CD14-positive monocyte (primary cell): ENCODE measurements at regions not wholly inside any gene's neighbourhood (a gene's known extent, or its start where the extent isn't known, plus 50 kb on each side); places are given as distances from the start of the nearest gene placed in this dataset.

ENCODE experiments used
- DNase-seq, 3 donors: peaks; one replicate each; pipeline ENCODE4 v3.0.0-alpha.2; 2011 to 2022
- H2AFZ ChIP-seq: 2 replicates; pipeline ENCODE4 v1.6.0; 2012; ENCODE audit warnings: mild to moderate bottlenecking, low read depth, low read length, inconsistent platforms; ENCODE audit not compliant: insufficient read depth, poor library complexity, severe bottlenecking
- H3K27ac ChIP-seq, 2 donors: 1 replicate in 1 of 2; 2 replicates in 1 of 2; pipeline ENCODE4 v1.5.1; 2012 to 2013; ENCODE audit warnings: low read length in 2 of 2, control low read depth in 1 of 2, inconsistent platforms in 1 of 2, low read depth in 1 of 2, mild to moderate bottlenecking in 1 of 2
- H3K27me3 ChIP-seq, 2 donors: one replicate each; pipeline versions ENCODE4 v1.6.0 to v1.6.1; 2011 to 2013; ENCODE audit warnings: low read length in 2 of 2; ENCODE audit not compliant: control insufficient read depth in 2 of 2, insufficient read depth in 2 of 2
- H3K36me3 ChIP-seq, 2 donors: replicated peaks in 1 of 2; 1 replicate in 1 of 2; 2 replicates in 1 of 2; pipeline versions ENCODE4 v1.5.1 to v1.6.1; 2012 to 2013; ENCODE audit warnings: low read length in 2 of 2, control low read depth in 1 of 2, inconsistent platforms in 1 of 2, mild to moderate bottlenecking in 1 of 2; ENCODE audit not compliant: insufficient read depth in 2 of 2, control insufficient read depth in 1 of 2
- H3K4me1 ChIP-seq, 2 donors: 1 replicate in 1 of 2; 2 replicates in 1 of 2; pipeline versions ENCODE4 v1.5.1 to v1.6.1; 2012 to 2013; ENCODE audit warnings: low read length in 2 of 2, control low read depth in 1 of 2, inconsistent platforms in 1 of 2, mild to moderate bottlenecking in 1 of 2, moderate library complexity in 1 of 2; ENCODE audit not compliant: insufficient read depth in 2 of 2, control insufficient read depth in 1 of 2
- H3K4me2 ChIP-seq: replicated peaks from 2 replicates; pipeline ENCODE3; 2012; ENCODE audit warnings: low read length, moderate library complexity, mild to moderate bottlenecking; ENCODE audit not compliant: poor library complexity, severe bottlenecking; ENCODE audit errors: extremely low read depth
- H3K4me3 ChIP-seq, 3 experiments: fragments of 200-600 bp in 1 of 3; sonication (generic) in 1 of 3; replicated peaks in 1 of 3; 1 replicate in 2 of 3; 2 replicates in 1 of 3; pipeline ENCODE4 v1.5.1; 2011 to 2013; ENCODE audit warnings: low read length in 3 of 3, mild to moderate bottlenecking in 3 of 3, control low read depth in 2 of 3, low read depth in 2 of 3, inconsistent platforms in 1 of 3, moderate library complexity in 1 of 3
- H3K79me2 ChIP-seq: 2 replicates; pipeline ENCODE4 v1.6.0; 2012; ENCODE audit warnings: mild to moderate bottlenecking, control low read depth, inconsistent platforms, low read length, moderate library complexity; ENCODE audit not compliant: insufficient read depth
- H3K9ac ChIP-seq: 2 replicates; pipeline ENCODE4 v1.6.0; 2017; ENCODE audit warnings: low read length, mild to moderate bottlenecking; ENCODE audit not compliant: insufficient read depth, poor library complexity, severe bottlenecking
- H3K9me3 ChIP-seq, 2 donors: replicated peaks in 1 of 2; 1 replicate in 1 of 2; 2 replicates in 1 of 2; pipeline versions ENCODE4 v1.5.1 to v1.6.1; 2012 to 2013; ENCODE audit warnings: low read length in 2 of 2, control low read depth in 1 of 2; ENCODE audit not compliant: control insufficient read depth in 1 of 2, insufficient read depth in 1 of 2
- H4K20me1 ChIP-seq: 2 replicates; pipeline ENCODE4 v1.6.0; 2012; ENCODE audit warnings: mild to moderate bottlenecking, low read length, control low read depth, moderate library complexity; ENCODE audit not compliant: insufficient read depth
- H3K27ac Mint-ChIP-seq, 7 donors: one replicate each; pipeline ENCODE4 v1.8.0; 2020; ENCODE audit warnings: mild to moderate bottlenecking in 7 of 7, mixed read lengths in 7 of 7, moderate library complexity in 6 of 7, inconsistent platforms in 2 of 7
- H3K27me3 Mint-ChIP-seq, 3 donors: one replicate each; pipeline ENCODE4 v1.8.0; 2021 to 2022; ENCODE audit warnings: low read depth in 3 of 3, mild to moderate bottlenecking in 3 of 3, mixed read lengths in 3 of 3, moderate library complexity in 3 of 3, inconsistent platforms in 1 of 3
- H3K36me3 Mint-ChIP-seq, 2 donors: one replicate each; pipeline ENCODE4 v1.8.0; 2020; ENCODE audit warnings: mixed read lengths in 2 of 2, inconsistent platforms in 1 of 2, mild to moderate bottlenecking in 1 of 2
- H3K4me1 Mint-ChIP-seq: one replicate; pipeline ENCODE4 v1.8.0; 2020; ENCODE audit warnings: mild to moderate bottlenecking, mixed read lengths
- H3K4me3 Mint-ChIP-seq, 2 donors: one replicate each; pipeline ENCODE4 v1.8.0; 2020; ENCODE audit warnings: mild to moderate bottlenecking in 2 of 2, mixed read lengths in 2 of 2, moderate library complexity in 1 of 2
- H3K9me3 Mint-ChIP-seq, 7 donors: one replicate each; pipeline ENCODE4 v1.8.0; 2020 to 2022; ENCODE audit warnings: mixed read lengths in 7 of 7, mild to moderate bottlenecking in 6 of 7, moderate library complexity in 6 of 7, inconsistent platforms in 2 of 7
- WGBS: methylation state at CpG from one replicate; pipeline ENCODE4 v1.1.5; 2013; ENCODE audit warnings: missing lambda C conversion rate; ENCODE audit not compliant: insufficient coverage; 5-methylcytosine and 5-hydroxymethylcytosine counted together
- intact Hi-C, 2 donors: fragments of 100-400 bp; cut with micrococcal nuclease; formaldehyde crosslinking; loops; one replicate each; pipeline versions ENCODE4 v1.15.0 to v1.15.1; 2023
- TF ChIP-seq, protein P1 (sequence below): fragments of 200-600 bp; IDR thresholded peaks from one replicate; pipeline ENCODE4 v1.8.0; 2022; ENCODE audit warnings: antibody characterized with exemption, mild to moderate bottlenecking

DNA sequence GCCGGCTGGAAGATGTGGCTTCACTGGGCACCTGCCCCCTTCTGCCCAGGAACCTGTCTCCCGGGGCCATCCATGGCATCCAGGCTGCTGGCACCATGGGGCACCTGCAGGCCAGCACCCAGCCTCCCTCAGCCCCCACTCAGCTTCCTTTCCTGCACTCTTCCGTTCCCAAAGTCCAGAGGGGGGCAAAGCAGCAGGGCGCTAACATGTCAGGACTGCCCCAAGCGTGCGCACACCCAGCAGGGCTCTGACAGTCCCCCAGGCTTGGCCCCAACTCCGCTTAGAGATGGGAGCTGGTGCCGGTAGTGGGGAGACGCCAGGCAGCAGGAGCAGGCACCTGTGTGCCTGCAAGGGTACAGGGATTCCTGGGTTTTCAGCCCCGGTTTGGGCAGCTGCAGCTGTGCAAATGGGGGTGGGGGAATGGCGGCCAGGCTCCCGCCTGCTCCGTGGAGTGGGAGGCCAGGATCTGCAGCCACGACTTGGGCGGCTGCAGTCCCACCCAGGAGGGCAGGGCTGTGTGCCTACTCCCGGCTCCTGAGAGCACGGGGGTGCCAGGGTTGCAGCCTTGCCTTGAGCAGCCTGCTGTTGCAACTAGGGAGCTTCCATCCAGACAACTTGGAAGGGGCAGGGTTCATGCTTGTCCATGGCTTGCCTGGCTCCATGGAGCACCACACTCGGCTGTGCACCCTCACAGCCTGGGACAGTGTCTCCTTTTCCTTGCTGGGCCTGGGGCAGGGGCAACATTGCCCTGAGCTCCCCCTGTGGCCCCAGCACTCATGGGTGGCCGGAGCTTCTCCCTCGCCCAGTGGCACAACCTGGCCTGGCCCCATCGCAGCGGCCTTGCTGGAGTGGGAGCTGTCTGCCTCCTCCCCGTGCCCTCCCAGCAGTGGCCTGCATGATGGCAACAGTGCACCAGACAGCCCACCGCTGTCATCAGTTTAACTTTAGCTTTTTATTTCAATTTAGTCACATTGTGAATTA, 561.1 kb downstream of the MTRR start:
- no peak overlapping the region for H3K4me2 ChIP-seq
- no peak overlapping the region for H3K27ac Mint-ChIP-seq
- H3K9me3 Mint-ChIP-seq = peaks cover 5 to 18% (median 10%) of the 10 kb centered on the region in 7 donors
- H4K20me1 ChIP-seq = no peaks in the 10 kb centered on the region
- no peak overlapping the region for H3K4me3 Mint-ChIP-seq
- H3K36me3 Mint-ChIP-seq = no peaks in the 10 kb centered on the region
- no peaks in the 10 kb centered on the region for H3K27me3 ChIP-seq
- no peak for DNase-seq
- no peaks in the 10 kb centered on the region for H3K4me1 Mint-ChIP-seq
- peaks cover 16% of the 10 kb centered on the region in 2 donors for H3K9me3 ChIP-seq
- intact Hi-C loops = no loop called here
- H3K9ac ChIP-seq = no peak overlapping the region
- no peak overlapping the region for H3K27ac ChIP-seq
- TF ChIP-seq, protein P1, sequence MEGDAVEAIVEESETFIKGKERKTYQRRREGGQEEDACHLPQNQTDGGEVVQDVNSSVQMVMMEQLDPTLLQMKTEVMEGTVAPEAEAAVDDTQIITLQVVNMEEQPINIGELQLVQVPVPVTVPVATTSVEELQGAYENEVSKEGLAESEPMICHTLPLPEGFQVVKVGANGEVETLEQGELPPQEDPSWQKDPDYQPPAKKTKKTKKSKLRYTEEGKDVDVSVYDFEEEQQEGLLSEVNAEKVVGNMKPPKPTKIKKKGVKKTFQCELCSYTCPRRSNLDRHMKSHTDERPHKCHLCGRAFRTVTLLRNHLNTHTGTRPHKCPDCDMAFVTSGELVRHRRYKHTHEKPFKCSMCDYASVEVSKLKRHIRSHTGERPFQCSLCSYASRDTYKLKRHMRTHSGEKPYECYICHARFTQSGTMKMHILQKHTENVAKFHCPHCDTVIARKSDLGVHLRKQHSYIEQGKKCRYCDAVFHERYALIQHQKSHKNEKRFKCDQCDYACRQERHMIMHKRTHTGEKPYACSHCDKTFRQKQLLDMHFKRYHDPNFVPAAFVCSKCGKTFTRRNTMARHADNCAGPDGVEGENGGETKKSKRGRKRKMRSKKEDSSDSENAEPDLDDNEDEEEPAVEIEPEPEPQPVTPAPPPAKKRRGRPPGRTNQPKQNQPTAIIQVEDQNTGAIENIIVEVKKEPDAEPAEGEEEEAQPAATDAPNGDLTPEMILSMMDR = no peak
- no peak overlapping the region for H2AFZ ChIP-seq
- no peak overlapping the region for H3K4me3 ChIP-seq
- no peaks in the 10 kb centered on the region for H3K36me3 ChIP-seq
- no peaks in the 10 kb centered on the region for H3K4me1 ChIP-seq
- no peaks in the 10 kb centered on the region for H3K79me2 ChIP-seq
- 94% methylated on average over 22 of the region's 24 CpGs for WGBS
- H3K27me3 Mint-ChIP-seq = peaks cover 0 to 3% (median 2%) of the 10 kb centered on the region in 3 donors

DNA sequence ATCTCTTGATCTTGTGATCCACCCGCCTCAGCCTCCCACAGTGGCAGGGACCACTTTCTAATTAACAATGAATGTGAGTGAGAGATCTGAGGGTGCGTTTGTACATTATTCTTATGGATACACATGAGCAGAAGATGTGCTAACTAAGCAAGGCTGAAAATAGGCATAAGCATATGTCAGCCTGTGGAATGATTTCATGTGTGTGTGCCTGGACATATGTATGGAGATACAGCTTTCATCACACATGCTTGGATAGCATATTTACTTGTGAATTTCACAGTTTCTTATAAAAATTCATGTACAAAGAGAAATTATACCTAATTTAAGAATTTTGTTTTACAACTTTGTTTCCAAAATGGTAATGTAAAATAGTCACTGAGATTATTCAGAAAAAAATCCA, 565.6 kb downstream of the MTRR start:
- H3K4me3 Mint-ChIP-seq = no peak overlapping the region
- peaks cover 0 to 3% (median 0%) of the 10 kb centered on the region in 3 donors for H3K27me3 Mint-ChIP-seq
- Histone ChIP-seq H2AFZ (no peak overlapping the region), H3K4me3 (no peak overlapping the region), H3K27ac (no peak overlapping the region), H3K36me3 (no peaks in the 10 kb centered on the region), H3K4me2 (no peak overlapping the region), H3K9me3 (peaks cover 1 to 6% of the 10 kb centered on the region in 2 donors), H3K9ac (no peak overlapping the region), H3K79me2 (no peaks in the 10 kb centered on the region), H3K27me3 (no peaks in the 10 kb centered on the region), H3K4me1 (no peaks in the 10 kb centered on the region), H4K20me1 (no peaks in the 10 kb centered on the region)
- peaks cover 1 to 8% (median 5%) of the 10 kb centered on the region in 7 donors for H3K9me3 Mint-ChIP-seq
- DNase-seq = no peak
- intact Hi-C loops = no loop called here
- 83% methylated on average over 1 of the region's 2 CpGs for WGBS
- H3K27ac Mint-ChIP-seq = no peak overlapping the region
- H3K36me3 Mint-ChIP-seq = no peaks in the 10 kb centered on the region
- H3K4me1 Mint-ChIP-seq = no peaks in the 10 kb centered on the region
- TF ChIP-seq, protein P1 = no peak
